ENCODE measurements at regions not wholly inside any gene's neighbourhood (a gene's known extent, or its start where the extent isn't known, plus 50 kb on each side); places are given as distances from the start of the nearest gene placed in this dataset.
"Not testable (repeated sequence)": the region's sequence is repeated elsewhere in the genome, so short reads cannot be mapped to it uniquely, and the experiment has no call there.

- H3K4me3 ChIP-seq (ENCODE audit: low read depth, low read length): no peak overlapping the region
- no peak for TF ChIP-seq CTCF (IDR thresholded peaks at IDR 0.05; ENCODE audit: insufficient read depth, low read length)
- no peak for DNase-seq (ENCODE audit: low read depth)
Measured at GRCh38 chr5:167381457-167381856, 910.0 kb upstream of the WWC1 start.

GRCh38 chr5:167389537-167389936 is 901.9 kb upstream of the WWC1 start:
- H3K4me3 ChIP-seq (ENCODE audit: low read depth, low read length): no peak overlapping the region
- no peak for DNase-seq (ENCODE audit: low read depth)
- no peak for TF ChIP-seq CTCF (IDR thresholded peaks at IDR 0.05; ENCODE audit: insufficient read depth, low read length)

GRCh38 chr5:167391286-167391685 is 900.2 kb upstream of the WWC1 start:
- not testable (repeated sequence) for H3K4me3 ChIP-seq (ENCODE audit: low read depth, low read length); DNase-seq (ENCODE audit: low read depth)

GRCh38 chr5:167392240-167392639 is 899.2 kb upstream of the WWC1 start:
- H3K4me3 ChIP-seq (ENCODE audit: low read depth, low read length): no peak overlapping the region
- DNase-seq (ENCODE audit: low read depth): no peak
- no peak for TF ChIP-seq CTCF (IDR thresholded peaks at IDR 0.05; ENCODE audit: insufficient read depth, low read length)

- no peak for TF ChIP-seq CTCF (IDR thresholded peaks at IDR 0.05; ENCODE audit: insufficient read depth, low read length)
- no peak overlapping the region for H3K4me3 ChIP-seq (ENCODE audit: low read depth, low read length)
- DNase-seq (ENCODE audit: low read depth): no peak
Measured at GRCh38 chr5:167393358-167393757, 898.1 kb upstream of the WWC1 start.

- H3K4me3 ChIP-seq (ENCODE audit: low read depth, low read length): no peak overlapping the region
- no peak for TF ChIP-seq CTCF (IDR thresholded peaks at IDR 0.05; ENCODE audit: insufficient read depth, low read length)
- DNase-seq (ENCODE audit: low read depth): no peak
Measured at GRCh38 chr5:167402671-167403070, 888.8 kb upstream of the WWC1 start.

GRCh38 chr5:167406513-167406912 is 884.9 kb upstream of the WWC1 start:
- no peak for TF ChIP-seq CTCF (IDR thresholded peaks at IDR 0.05; ENCODE audit: insufficient read depth, low read length)
- no peak for DNase-seq (ENCODE audit: low read depth)
- H3K4me3 ChIP-seq (ENCODE audit: low read depth, low read length): no peak overlapping the region
